ENCODE measurements at regions not wholly inside any gene's neighbourhood (a gene's known extent, or its start where the extent isn't known, plus 50 kb on each side); places are given as distances from the start of the nearest gene placed in this dataset.

- no peak for TF ChIP-seq ZNF462 (CRISPR knock-in tag; IDR thresholded peaks at IDR 0.05)
Measured at GRCh38 chr4:14165222-14165920, 537.8 kb upstream of the BOD1L1 start (continued).

GRCh38 chr4:14167876-14168510 is 540.5 kb upstream of the BOD1L1 start:
- H3K36me3 ChIP-seq (ENCODE audit: insufficient read depth), result no peaks in the 10 kb centered on the region
- Mint-ChIP-seq H3K27me3 (ENCODE audit: insufficient read depth, low read depth, poor library complexity) (peaks cover 1% of the 10 kb centered on the region), H3K4me3 (no peak overlapping the region), H3K4me1 (peaks cover 20% of the 10 kb centered on the region), H3K27ac (no peak overlapping the region), H3K9me3 (no peaks in the 10 kb centered on the region), H3K36me3 (ENCODE audit: low read depth) (no peaks in the 10 kb centered on the region)
- H4K20me1 ChIP-seq (replicated peaks; ENCODE audit: insufficient read depth), result no peaks in the 10 kb centered on the region
- no peak for DNase-seq (ENCODE audit: low spot score)
- peaks cover 24% of the 10 kb centered on the region for H3K4me1 ChIP-seq (ENCODE audit: insufficient read depth)
- no peak overlapping the region for H3K4me2 ChIP-seq
- no peak overlapping the region for H3K27ac ChIP-seq (ENCODE audit: low read depth)
- no peaks in the 10 kb centered on the region for H3K27me3 ChIP-seq (ENCODE audit: insufficient read depth)
- H2AFZ ChIP-seq, result no peak overlapping the region
- H3K4me3 ChIP-seq, result no peak overlapping the region
- TF ChIP-seq CREB1 (CRISPR knock-in tag; IDR thresholded peaks at IDR 0.05; ENCODE audit: low read depth), result no peak
- no peak for TF ChIP-seq ZNF462 (CRISPR knock-in tag; IDR thresholded peaks at IDR 0.05)
- no peak for TF ChIP-seq EZH2phosphoT487 (IDR thresholded peaks at IDR 0.05; ENCODE audit: unreplicated experiment)
- no peak for TF ChIP-seq EZH2 (IDR thresholded peaks at IDR 0.05; ENCODE audit: low read depth, unreplicated experiment)
- TF ChIP-seq JUNB (IDR thresholded peaks at IDR 0.05; ENCODE audit: unreplicated experiment), result no peak
- no peak for TF ChIP-seq ZNF331 (CRISPR knock-in tag; IDR thresholded peaks at IDR 0.05; ENCODE audit: low read depth)
- TF ChIP-seq NANOG (IDR thresholded peaks at IDR 0.05; ENCODE audit: borderline replicate concordance), result no peak
- no peak for ATAC-seq
- no peaks in the 10 kb centered on the region for H3K9me2 ChIP-seq (ENCODE audit: insufficient read depth)
- no peaks in the 10 kb centered on the region for H3K79me2 ChIP-seq (replicated peaks; ENCODE audit: insufficient read depth)
- no peaks in the 10 kb centered on the region for H3F3A ChIP-seq (replicated peaks; ENCODE audit: low read depth)

All from GM23338 (cell line).